Naive thymus-derived CD8-positive, alpha-beta T cell (primary cell): ENCODE measurements at regions not wholly inside any gene's neighbourhood (a gene's known extent, or its start where the extent isn't known, plus 50 kb on each side); places are given as distances from the start of the nearest gene placed in this dataset. TPM values are rescaled to one million over a fixed set of nuclear protein-coding genes. Genes with fewer than 3 reads are reported as not detected.
"Not testable (repeated sequence)": the region's sequence is repeated elsewhere in the genome, so short reads cannot be mapped to it uniquely, and the experiment has no call there.

Experiments used
- ATAC-seq, 2 donors: fragments of 150-1000 bp; cut with Tn5 transposase in 1 of 2; sonication (Bioruptor Pico), chemical (Tn5 transposase) in 1 of 2; 1 replicate in 1 of 2; 2 replicates in 1 of 2; pipeline ENCODE4 v1.10.0; 2021; ENCODE audit warnings: mild to moderate bottlenecking in 2 of 2, moderate library complexity in 2 of 2
- POLR2A ChIA-PET: fragments of 350-600 bp; sonication (Branson Sonifier 250); formaldehyde crosslinking; loops from one replicate; lab custom pipeline; 2021; ENCODE audit warnings: antibody characterized with exemption; lab: Charles Lee
- DNase-seq, 10 donors: peaks; one replicate each; pipeline versions ENCODE4 v3.0.0 to v3.0.0-alpha.2; 2020 to 2022
- H3K27ac Mint-ChIP-seq, 10 donors: one replicate each; pipeline ENCODE4 v1.8.0; 2020 to 2022; ENCODE audit warnings: mild to moderate bottlenecking in 10 of 10, mixed read lengths in 10 of 10, moderate library complexity in 4 of 10, inconsistent platforms in 1 of 10
- H3K27me3 Mint-ChIP-seq, 5 donors: one replicate each; pipeline ENCODE4 v1.8.0; 2021 to 2022; ENCODE audit warnings: mixed read lengths in 5 of 5
- H3K36me3 Mint-ChIP-seq, 3 donors: one replicate each; pipeline ENCODE4 v1.8.0; 2020 to 2022; ENCODE audit warnings: mixed read lengths in 3 of 3, mild to moderate bottlenecking in 2 of 3, inconsistent platforms in 1 of 3
- H3K4me1 Mint-ChIP-seq, 4 donors: one replicate each; pipeline ENCODE4 v1.8.0; 2021 to 2022; ENCODE audit warnings: mixed read lengths in 4 of 4
- H3K4me3 Mint-ChIP-seq, 10 donors: one replicate each; pipeline ENCODE4 v1.8.0; 2020 to 2022; ENCODE audit warnings: mild to moderate bottlenecking in 10 of 10, mixed read lengths in 10 of 10, moderate library complexity in 6 of 10, inconsistent platforms in 1 of 10
- H3K9me3 Mint-ChIP-seq, 9 donors: one replicate each; pipeline ENCODE4 v1.8.0; 2020 to 2022; ENCODE audit warnings: mixed read lengths in 9 of 9, mild to moderate bottlenecking in 3 of 9, inconsistent platforms in 1 of 9, moderate library complexity in 1 of 9
- microRNA-seq: library from miRNA; unstranded; fragments of <30 nt; microRNA quantifications from one replicate; pipeline ENCODE4 v1.2.0, GENCODE V29; 2022; ENCODE audit warnings: borderline microRNAs expressed

- DNase-seq, H3K36me3 Mint-ChIP-seq, H3K27me3 Mint-ChIP-seq, H3K27ac Mint-ChIP-seq, H3K4me3 Mint-ChIP-seq, H3K9me3 Mint-ChIP-seq, H3K4me1 Mint-ChIP-seq, ATAC-seq: not testable (repeated sequence)
- POLR2A ChIA-PET = interaction anchor here (0.6 kb wide), 1 partner anchor 53 kb away, joined by 6 read pairs; the partner anchor contains the start of gene FAM241A
Measured at GRCh38 chr4:112092330-112092729, 52.9 kb upstream of the FAM241A start.

DNA sequence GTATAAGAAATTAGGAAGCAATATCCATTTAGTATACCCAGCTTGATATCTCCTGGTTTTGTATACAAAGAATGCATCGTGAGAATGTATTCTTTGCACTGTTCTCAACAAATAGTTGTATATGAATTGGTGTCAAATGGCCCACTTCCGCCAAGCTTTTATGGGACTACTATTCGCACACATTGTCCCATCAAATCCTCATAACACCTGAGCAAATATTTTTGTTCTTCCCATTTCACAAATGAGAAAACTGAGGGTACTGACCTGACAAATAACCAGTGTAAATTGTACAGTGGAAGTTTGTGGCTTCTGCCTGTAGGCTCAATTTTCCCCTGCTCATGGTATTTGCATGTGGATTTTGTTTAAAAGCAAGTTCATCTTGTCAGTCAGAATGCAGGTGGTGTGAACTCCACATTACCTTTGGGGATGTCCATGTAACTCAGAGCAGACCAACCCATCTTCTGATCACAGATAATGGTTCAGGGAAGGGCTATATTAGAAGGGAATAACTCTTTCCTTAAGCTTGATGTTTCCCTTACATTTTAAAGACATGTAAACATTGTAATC lies 51.5 kb upstream of the FAM241A start:
- Mint-ChIP-seq H3K4me3 (no peak overlapping the region), H3K27me3 (peaks cover 0 to 7% (median 0%) of the 10 kb centered on the region in 5 donors), H3K36me3 (no peaks in the 10 kb centered on the region), H3K27ac (no peak overlapping the region), H3K4me1 (no peaks in the 10 kb centered on the region), H3K9me3 (peaks cover 0 to 3% (median 0%) of the 10 kb centered on the region in 9 donors)
- POLR2A ChIA-PET = no interaction called here
- DNase-seq (no peak), ATAC-seq (no peak)

DNA sequence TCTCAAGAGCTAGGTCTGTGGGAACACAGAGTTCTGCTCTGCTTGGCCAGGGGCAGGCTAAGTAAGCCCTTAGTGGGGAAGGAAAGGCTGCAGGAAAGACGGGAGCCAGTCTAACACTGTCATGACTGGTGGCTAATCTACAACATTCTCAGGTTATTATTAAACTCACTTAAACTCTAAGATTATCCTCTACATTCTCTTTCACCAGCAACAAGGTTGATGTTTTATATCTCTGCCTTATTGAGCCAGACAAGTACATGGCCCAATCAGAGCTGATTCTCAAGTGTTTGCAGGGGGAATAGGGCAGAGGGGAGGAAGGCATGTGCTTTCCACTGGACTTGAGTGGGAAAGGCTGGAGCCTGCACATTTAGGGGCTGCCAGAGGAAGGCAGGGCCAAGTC lies 50.9 kb upstream of the FAM241A start:
- POLR2A ChIA-PET = no interaction called here
- no peak overlapping the region for H3K4me3 Mint-ChIP-seq
- ATAC-seq (no peak), DNase-seq (no peak)
- H3K36me3 Mint-ChIP-seq = no peaks in the 10 kb centered on the region
- peaks cover 0 to 3% (median 0%) of the 10 kb centered on the region in 9 donors for H3K9me3 Mint-ChIP-seq
- no peak overlapping the region for H3K27ac Mint-ChIP-seq
- H3K27me3 Mint-ChIP-seq = peaks cover 0 to 7% (median 2%) of the 10 kb centered on the region in 5 donors
- peaks cover 0 to 2% (median 0%) of the 10 kb centered on the region in 4 donors for H3K4me1 Mint-ChIP-seq

Small RNAs in the stretch of these regions (microRNA-seq; reads per million reads assigned to microRNA genes)
- not detected for gene MIR297
